Breast epithelium (tissue), 4 donors: ENCODE measurements at regions not wholly inside any gene's neighbourhood (a gene's known extent, or its start where the extent isn't known, plus 50 kb on each side); places are given as distances from the start of the nearest gene placed in this dataset.
"Not testable (repeated sequence)": the region's sequence is repeated elsewhere in the genome, so short reads cannot be mapped to it uniquely, and the experiment has no call there.

ENCODE experiments used
- DNase-seq, 2 donors: peaks; one replicate each; pipeline ENCODE4 v3.0.0-alpha.2; 2019; ENCODE audit warnings: low spot score in 2 of 2
- H3K27ac ChIP-seq, 2 donors: fragments of 200-600 bp; sonication (generic) in 1 of 2; one replicate each; pipeline ENCODE4 v1.5.1; 2016 to 2019; ENCODE audit warnings: mild to moderate bottlenecking in 1 of 2
- H3K27me3 ChIP-seq, 2 donors: fragments of 200-600 bp; sonication (generic) in 1 of 2; one replicate each; pipeline versions ENCODE4 v1.5.1 to v1.6.0; 2017 to 2019; ENCODE audit warnings: control low read depth in 1 of 2, mild to moderate bottlenecking in 1 of 2
- H3K36me3 ChIP-seq: fragments of 200-600 bp; one replicate; pipeline ENCODE4 v1.5.1; 2019
- H3K4me1 ChIP-seq, 2 donors: fragments of 200-600 bp; sonication (generic); one replicate each; pipeline ENCODE4 v1.5.1; 2016 to 2019; ENCODE audit warnings: control low read depth in 1 of 2
- H3K4me3 ChIP-seq, 3 donors: fragments of 200-600 bp; sonication (generic); 1 replicate in 2 of 3; 2 replicates in 1 of 3; pipeline ENCODE4 v1.5.1; 2016 to 2019; ENCODE audit warnings: mild to moderate bottlenecking in 3 of 3, moderate library complexity in 2 of 3
- H3K9me3 ChIP-seq, 2 donors: fragments of 200-600 bp; sonication (generic) in 1 of 2; one replicate each; pipeline ENCODE4 v1.5.1; 2016 to 2019; ENCODE audit warnings: control low read depth in 1 of 2
- CTCF ChIP-seq, 3 donors: fragments of 450-650 bp; IDR thresholded peaks; one replicate each; pipeline ENCODE4 v1.5.1; 2016 to 2017; ENCODE audit warnings: antibody characterized with exemption in 3 of 3, mild to moderate bottlenecking in 3 of 3, moderate library complexity in 3 of 3
- POLR2A ChIP-seq: fragments of 450-650 bp; IDR thresholded peaks from one replicate; pipeline ENCODE4 v1.6.1; 2016; ENCODE audit warnings: antibody characterized with exemption, mild to moderate bottlenecking, moderate library complexity
- POLR2AphosphoS5 ChIP-seq, 3 donors: sonication (generic); formaldehyde crosslinking; IDR thresholded peaks; one replicate each; pipeline ENCODE4 v1.6.1; 2017; ENCODE audit warnings: antibody characterized with exemption in 3 of 3
- intact Hi-C: fragments of 100-400 bp; cut with DNase I; formaldehyde crosslinking; loops from one replicate; pipeline ENCODE4 v1.15.1; 2023; ENCODE audit warnings: low total_unique reads

DNA sequence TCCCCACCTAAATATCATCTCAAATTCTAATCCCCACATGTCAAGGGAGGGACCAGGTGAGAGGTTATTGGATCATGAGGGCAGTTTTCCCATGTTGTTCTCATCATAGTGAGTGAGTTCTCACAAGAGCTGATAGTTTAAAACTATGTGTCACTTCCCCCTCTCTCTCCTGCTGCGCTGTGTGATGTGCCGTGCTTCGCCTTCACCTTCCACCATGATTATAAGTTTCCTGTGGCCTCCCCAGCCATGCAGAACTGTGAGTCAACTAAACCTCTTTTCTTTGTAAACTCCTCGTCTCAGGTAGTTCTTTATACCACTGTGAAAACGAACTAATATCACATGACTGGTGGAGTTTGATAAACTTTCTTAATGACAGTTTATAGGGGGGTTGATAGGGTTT is 839.5 kb downstream of the TMEM121 start:
- intact Hi-C loops, DNase-seq: not testable (repeated sequence)

DNA sequence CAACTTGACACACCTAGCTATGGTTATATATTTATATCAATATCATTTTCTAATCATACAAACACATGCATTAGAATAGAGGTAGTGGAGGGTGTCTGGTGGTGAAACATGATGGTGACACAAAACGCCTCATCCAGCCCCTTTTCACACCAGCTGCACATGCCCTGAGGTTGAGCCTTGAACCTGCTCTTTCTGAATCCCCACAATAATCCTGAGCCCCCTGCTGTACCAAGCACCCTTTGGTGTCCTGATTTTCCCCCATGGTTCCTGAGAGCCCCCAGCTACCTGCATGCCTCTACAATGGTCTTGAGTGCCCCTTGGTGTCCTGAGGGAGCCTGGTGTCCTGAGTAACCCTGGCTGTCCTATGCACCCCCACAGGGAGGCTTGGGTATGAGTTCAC is 840.6 kb downstream of the TMEM121 start:
- intact Hi-C loops, H3K36me3 ChIP-seq, H3K27me3 ChIP-seq, H3K9me3 ChIP-seq, H3K27ac ChIP-seq, H3K4me3 ChIP-seq, H3K4me1 ChIP-seq, DNase-seq: not testable (repeated sequence)

More for the DNA sequence above, 839.5 kb downstream of the TMEM121 start:
- not testable (repeated sequence) for H3K4me3 ChIP-seq, H3K27ac ChIP-seq, H3K27me3 ChIP-seq, H3K4me1 ChIP-seq, H3K9me3 ChIP-seq, H3K36me3 ChIP-seq

DNA sequence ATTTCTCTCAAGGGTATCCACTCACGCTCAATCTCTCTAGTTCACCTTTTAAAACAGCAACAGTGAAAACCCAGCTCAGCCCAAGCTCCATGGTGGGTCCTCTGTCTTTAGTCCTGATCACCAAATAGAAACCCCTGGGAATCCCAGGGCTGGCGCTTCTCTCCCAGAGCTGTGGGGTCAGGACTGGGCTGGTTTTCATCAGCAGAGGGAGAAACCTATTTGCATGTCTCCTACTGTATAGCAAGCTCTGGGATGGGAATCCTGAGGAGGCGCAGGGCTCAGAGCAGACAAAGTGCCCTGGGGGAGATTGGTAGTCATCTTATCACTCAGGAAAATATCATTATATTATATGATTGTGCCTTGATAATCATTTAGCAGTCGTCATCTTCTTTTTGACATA is 843.1 kb downstream of the TMEM121 start:
- H3K27ac ChIP-seq, intact Hi-C loops, H3K36me3 ChIP-seq, H3K4me3 ChIP-seq, H3K9me3 ChIP-seq, H3K27me3 ChIP-seq, DNase-seq, H3K4me1 ChIP-seq: not testable (repeated sequence)

DNA sequence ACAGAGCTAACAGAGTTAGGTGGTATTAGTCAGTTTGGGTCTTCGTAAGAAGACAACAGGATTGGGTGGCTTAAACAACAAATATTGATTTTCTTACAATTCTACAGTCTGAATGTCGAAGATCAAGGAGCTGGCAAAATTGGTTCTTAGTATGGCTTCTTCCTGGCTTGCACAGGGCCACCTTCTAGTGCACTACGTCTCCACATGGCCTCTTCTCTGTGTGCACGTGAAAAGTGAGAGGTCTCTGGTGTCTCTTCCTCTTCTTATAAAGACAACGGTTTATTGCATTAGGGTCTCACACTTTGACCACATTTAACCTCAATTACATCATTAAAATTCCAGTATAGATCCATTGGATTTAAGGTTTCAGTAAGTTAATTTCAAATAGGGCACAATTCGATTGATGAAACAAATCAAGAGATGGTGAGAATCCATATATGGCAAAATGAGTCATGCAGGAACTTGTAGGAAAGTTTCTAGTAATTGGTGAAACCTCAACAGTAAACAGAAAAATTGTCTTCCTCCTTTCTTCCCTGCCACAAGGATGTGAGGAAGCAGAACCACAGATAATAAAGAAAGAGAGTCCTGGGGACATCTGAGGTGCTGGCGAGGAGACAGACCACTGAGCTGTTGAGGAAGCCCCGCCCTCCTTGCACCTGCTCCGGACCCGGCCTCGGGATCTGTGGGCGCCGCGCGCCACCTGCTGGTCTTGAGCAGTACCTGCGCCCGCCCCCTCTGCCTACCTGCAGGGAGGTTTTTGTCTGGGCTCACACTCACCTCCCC is 846.7 kb downstream of the TMEM121 start:
- TF ChIP-seq POLR2AphosphoS5 (IDR thresholded peaks at IDR 0.05) (no peak), POLR2A (no peak), CTCF (IDR thresholded peaks at IDR 0.05) (no peak)
- no peaks in the 10 kb centered on the region for H3K4me1 ChIP-seq
- H3K36me3 ChIP-seq = no peaks in the 10 kb centered on the region
- no peak overlapping the region for H3K4me3 ChIP-seq
- no peak overlapping the region for H3K27ac ChIP-seq
- peaks cover 0 to 4% of the 10 kb centered on the region in 2 donors for H3K27me3 ChIP-seq
- no peaks in the 10 kb centered on the region for H3K9me3 ChIP-seq
- intact Hi-C loops = no loop called here
- no peak for DNase-seq

- H3K27ac ChIP-seq, DNase-seq, H3K27me3 ChIP-seq, H3K9me3 ChIP-seq, H3K4me3 ChIP-seq, H3K4me1 ChIP-seq, H3K36me3 ChIP-seq, intact Hi-C loops: not testable (repeated sequence)
These were observed 847.3 kb downstream of the TMEM121 start for GRCh38 chr14:106373653-106374110.

- Histone ChIP-seq H3K27me3 (peaks cover 0 to 8% of the 10 kb centered on the region in 2 donors), H3K27ac (no peak overlapping the region), H3K4me1 (no peaks in the 10 kb centered on the region), H3K4me3 (no peak overlapping the region), H3K36me3 (no peaks in the 10 kb centered on the region), H3K9me3 (no peaks in the 10 kb centered on the region)
- intact Hi-C loops = no loop called here
- DNase-seq = no peak
- TF ChIP-seq CTCF (IDR thresholded peaks at IDR 0.05) = no peak
- TF ChIP-seq POLR2A = no peak
- TF ChIP-seq POLR2AphosphoS5 (IDR thresholded peaks at IDR 0.05) = no peak
These were observed 851.0 kb downstream of the TMEM121 start for GRCh38 chr14:106377432-106377831.

DNA sequence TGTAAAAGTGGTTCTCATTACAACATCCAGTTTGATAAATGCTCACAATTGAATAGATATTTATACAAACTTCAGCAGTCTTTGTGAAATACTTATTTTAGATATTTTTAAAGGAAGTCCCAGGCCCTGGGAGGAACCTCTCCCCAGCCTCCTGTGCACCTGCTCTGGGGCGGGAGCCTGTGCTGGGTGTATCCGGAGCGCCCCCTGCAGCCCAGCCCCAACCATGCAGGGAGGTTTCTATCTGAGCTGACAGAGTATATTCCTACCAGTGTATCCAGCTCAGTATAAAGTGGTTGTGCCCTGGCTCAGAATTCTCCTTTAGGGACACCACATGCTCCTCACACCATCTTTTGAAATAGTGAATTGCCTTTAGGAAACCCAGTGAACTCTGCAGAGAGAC is 851.8 kb downstream of the TMEM121 start:
- intact Hi-C loops = no loop called here
- Histone ChIP-seq H3K27me3 (peaks cover 0 to 8% of the 10 kb centered on the region in 2 donors), H3K27ac (no peak overlapping the region), H3K36me3 (no peaks in the 10 kb centered on the region), H3K4me1 (no peaks in the 10 kb centered on the region), H3K9me3 (no peaks in the 10 kb centered on the region), H3K4me3 (no peak overlapping the region)
- TF ChIP-seq CTCF (IDR thresholded peaks at IDR 0.05) = no peak
- no peak for TF ChIP-seq POLR2A
- TF ChIP-seq POLR2AphosphoS5 (IDR thresholded peaks at IDR 0.05) = no peak
- DNase-seq = no peak
